G401.6 (cell line): ENCODE measurements at regions not wholly inside any gene's neighbourhood (a gene's known extent, or its start where the extent isn't known, plus 50 kb on each side); places are given as distances from the start of the nearest gene placed in this dataset.
"Not testable (repeated sequence)": the region's sequence is repeated elsewhere in the genome, so short reads cannot be mapped to it uniquely, and the experiment has no call there.

Source experiments
- FAIRE-seq: peaks from 2 replicates; lab custom pipeline; 2012; peaks lifted over from hg19 to GRCh38; lab: Jason Lieb, UNC

- FAIRE-seq, result no peak
Observed at GRCh38 chr18:65671621-65672415, 79.0 kb upstream of the CDH7 start.

- FAIRE-seq, result peak; percentile 83
Observed at GRCh38 chr18:65670145-65670544, 80.7 kb upstream of the CDH7 start.

DNA sequence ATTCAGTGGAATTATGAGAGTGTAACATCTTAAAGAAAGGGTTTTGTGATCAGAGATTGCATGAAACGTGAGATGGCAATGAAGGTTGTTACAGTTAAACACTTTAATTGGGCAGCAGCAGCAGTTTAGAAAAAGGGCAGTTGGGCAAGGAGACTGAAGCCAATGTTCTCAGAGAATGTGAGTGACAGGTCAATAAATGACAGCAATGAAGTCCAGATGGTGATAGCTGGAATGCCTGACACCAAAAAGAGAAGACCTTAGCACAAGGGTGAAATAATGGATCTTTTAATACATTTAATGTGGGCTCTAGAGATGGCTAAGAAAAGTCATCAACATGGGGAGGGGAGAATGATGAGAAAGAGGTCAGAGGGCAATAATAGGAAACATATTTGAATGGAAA, 89.4 kb upstream of the CDH7 start:
- FAIRE-seq, result no peak

DNA sequence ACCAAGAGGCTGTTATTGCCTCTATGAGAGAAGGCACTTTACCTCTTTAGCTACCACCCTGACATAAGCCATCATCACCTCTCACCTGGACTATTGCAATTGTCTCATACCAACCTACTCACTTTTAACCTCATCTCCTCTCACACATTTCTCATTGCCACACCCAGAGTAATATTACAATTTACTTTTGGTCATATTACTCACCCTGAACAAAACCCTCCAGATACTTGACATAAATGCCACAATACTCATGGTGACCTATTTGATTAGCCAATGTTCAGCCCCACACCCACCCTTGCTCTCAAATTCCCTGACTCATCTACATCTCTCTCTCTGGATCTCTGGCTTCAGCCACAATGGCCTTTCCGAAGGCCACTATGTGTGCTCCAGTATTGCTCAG, 90.9 kb upstream of the CDH7 start:
- no peak for FAIRE-seq

GRCh38 chr18:65659312-65659711, 91.5 kb upstream of the CDH7 start:
- no peak for FAIRE-seq

GRCh38 chr18:65651192-65651591, 99.6 kb upstream of the CDH7 start:
- FAIRE-seq, result no peak

- no peak for FAIRE-seq
Observed at GRCh38 chr18:65632236-65632635, 118.6 kb upstream of the CDH7 start.

GRCh38 chr18:65631766-65632165, 119.0 kb upstream of the CDH7 start:
- no peak for FAIRE-seq

- FAIRE-seq, result no peak
Observed at GRCh38 chr18:65628390-65628789, 122.4 kb upstream of the CDH7 start.

DNA sequence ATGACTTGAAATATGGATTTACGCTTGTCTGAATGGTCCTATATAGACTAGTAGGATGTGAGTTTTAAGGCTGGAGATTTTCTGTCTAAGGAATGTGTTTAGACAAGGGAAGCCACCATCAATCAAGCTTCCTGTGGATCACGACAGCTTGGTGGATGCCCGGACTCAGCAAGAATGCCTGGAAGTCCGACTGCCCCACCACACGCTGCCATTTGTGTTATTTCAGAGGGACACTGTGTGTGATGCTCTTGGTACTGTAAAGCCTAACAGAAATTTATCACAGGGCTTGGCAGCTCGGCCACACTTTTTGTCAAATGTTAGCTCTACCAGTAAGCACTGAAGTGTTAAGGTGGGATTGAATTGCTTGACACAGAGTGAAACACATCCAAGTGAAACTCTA, 127.1 kb upstream of the CDH7 start:
- no peak for FAIRE-seq

GRCh38 chr18:65622436-65622835, 128.4 kb upstream of the CDH7 start:
- no peak for FAIRE-seq

GRCh38 chr18:65620076-65620696, 130.6 kb upstream of the CDH7 start:
- no peak for FAIRE-seq

- no peak for FAIRE-seq
Observed at GRCh38 chr18:65610939-65611338, 139.9 kb upstream of the CDH7 start.

GRCh38 chr18:65608471-65608870, 142.3 kb upstream of the CDH7 start:
- no peak for FAIRE-seq

- FAIRE-seq, result no peak
Observed at GRCh38 chr18:65607161-65607560, 143.7 kb upstream of the CDH7 start.

- FAIRE-seq, result no peak
Observed at GRCh38 chr18:65606551-65607130, 144.2 kb upstream of the CDH7 start.

DNA sequence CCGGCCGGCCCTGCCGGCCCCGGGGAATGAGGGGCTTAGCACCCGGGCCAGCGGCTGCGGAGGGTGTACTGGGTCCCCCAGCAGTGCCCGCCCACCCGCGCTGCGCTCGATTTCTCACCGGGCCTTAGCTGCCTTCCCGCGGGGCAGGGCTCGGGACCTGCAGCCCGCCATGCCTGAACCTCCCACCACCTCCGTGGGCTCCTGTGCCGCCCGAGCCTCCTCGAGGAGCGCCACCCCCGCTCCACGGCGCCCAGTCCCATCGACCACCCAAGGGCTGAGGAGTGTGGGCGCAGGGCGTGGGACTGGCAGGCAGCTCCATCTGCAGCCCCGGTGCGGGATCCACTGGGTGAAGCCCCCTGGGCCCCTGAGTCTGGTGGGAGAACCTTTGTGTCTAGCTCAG, 145.5 kb upstream of the CDH7 start:
- FAIRE-seq, result not testable (repeated sequence)

DNA sequence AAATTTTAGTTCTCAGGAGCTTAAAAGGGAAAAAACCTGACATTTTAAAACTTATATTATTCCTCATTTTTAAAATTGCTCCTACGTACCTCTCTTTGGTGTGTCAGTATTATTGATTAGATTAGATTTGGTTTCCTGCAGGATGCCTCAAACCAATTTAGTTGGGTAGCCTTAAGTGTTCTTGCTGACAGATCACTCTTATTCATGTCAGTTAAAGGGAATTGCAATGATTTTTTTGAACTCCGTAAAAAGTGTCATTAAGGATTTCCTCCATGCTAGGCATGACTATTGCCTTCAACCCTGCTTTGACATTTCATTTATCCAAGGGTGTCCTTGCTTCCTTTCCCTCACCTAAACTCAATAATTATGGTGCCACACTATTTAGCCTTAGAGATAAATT, 149.0 kb upstream of the CDH7 start:
- FAIRE-seq, result no peak

GRCh38 chr18:65592435-65592834, 158.4 kb upstream of the CDH7 start:
- no peak for FAIRE-seq

DNA sequence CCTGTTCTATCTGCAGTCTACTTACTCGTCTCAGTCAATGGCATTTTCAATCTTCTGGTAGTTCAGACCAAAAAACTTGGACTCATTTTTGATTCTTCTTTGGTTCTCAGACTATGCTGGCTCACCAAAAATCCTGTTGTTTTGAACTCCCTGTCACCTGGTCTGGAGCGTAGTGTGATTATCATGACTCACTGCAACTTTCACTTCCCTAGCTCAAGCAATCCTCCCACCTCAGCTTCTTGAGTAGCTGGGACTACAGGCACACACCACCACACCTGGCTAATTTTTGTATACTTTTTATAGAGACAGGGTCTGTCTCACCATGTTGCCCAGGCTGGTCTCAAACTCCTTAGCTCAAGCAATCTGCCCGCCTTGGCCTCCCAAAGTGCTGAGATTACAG, 163.3 kb upstream of the CDH7 start:
- no peak for FAIRE-seq

GRCh38 chr18:65582094-65582493, 168.7 kb upstream of the CDH7 start:
- not testable (repeated sequence) for FAIRE-seq

- no peak for FAIRE-seq
Observed at GRCh38 chr18:65568866-65569265, 181.9 kb upstream of the CDH7 start.

DNA sequence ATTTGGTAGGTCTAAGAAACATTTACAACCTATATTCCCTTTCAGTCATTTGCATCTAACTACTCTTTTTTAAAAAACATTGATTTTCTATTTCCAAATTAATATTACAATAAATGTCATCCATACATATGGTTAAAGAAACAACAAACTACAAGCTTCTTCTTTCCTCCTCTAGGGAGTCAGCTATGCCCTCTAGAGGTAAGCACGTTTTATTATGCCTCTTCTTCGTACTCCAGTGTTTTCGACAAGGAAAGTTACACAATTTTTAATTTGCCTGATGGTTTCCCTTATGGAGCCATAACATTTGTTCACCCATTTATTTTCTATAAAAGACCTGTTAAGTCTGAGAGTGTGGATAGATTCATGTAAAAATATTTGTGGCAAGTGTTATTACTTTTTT, 183.4 kb upstream of the CDH7 start:
- FAIRE-seq, result no peak

GRCh38 chr18:65548316-65548715, 202.5 kb upstream of the CDH7 start:
- FAIRE-seq, result no peak
